CD14-positive monocyte (primary cell): ENCODE measurements at regions not wholly inside any gene's neighbourhood (a gene's known extent, or its start where the extent isn't known, plus 50 kb on each side); places are given as distances from the start of the nearest gene placed in this dataset.

ENCODE experiments used
- DNase-seq, 3 donors: peaks; one replicate each; pipeline ENCODE4 v3.0.0-alpha.2; 2011 to 2022
- H2AFZ ChIP-seq: 2 replicates; pipeline ENCODE4 v1.6.0; 2012; ENCODE audit warnings: mild to moderate bottlenecking, low read depth, low read length, inconsistent platforms; ENCODE audit not compliant: insufficient read depth, poor library complexity, severe bottlenecking
- H3K27ac ChIP-seq, 2 donors: 1 replicate in 1 of 2; 2 replicates in 1 of 2; pipeline ENCODE4 v1.5.1; 2012 to 2013; ENCODE audit warnings: low read length in 2 of 2, control low read depth in 1 of 2, inconsistent platforms in 1 of 2, low read depth in 1 of 2, mild to moderate bottlenecking in 1 of 2
- H3K27me3 ChIP-seq, 2 donors: one replicate each; pipeline versions ENCODE4 v1.6.0 to v1.6.1; 2011 to 2013; ENCODE audit warnings: low read length in 2 of 2; ENCODE audit not compliant: control insufficient read depth in 2 of 2, insufficient read depth in 2 of 2
- H3K36me3 ChIP-seq, 2 donors: replicated peaks in 1 of 2; 1 replicate in 1 of 2; 2 replicates in 1 of 2; pipeline versions ENCODE4 v1.5.1 to v1.6.1; 2012 to 2013; ENCODE audit warnings: low read length in 2 of 2, control low read depth in 1 of 2, inconsistent platforms in 1 of 2, mild to moderate bottlenecking in 1 of 2; ENCODE audit not compliant: insufficient read depth in 2 of 2, control insufficient read depth in 1 of 2
- H3K4me1 ChIP-seq, 2 donors: 1 replicate in 1 of 2; 2 replicates in 1 of 2; pipeline versions ENCODE4 v1.5.1 to v1.6.1; 2012 to 2013; ENCODE audit warnings: low read length in 2 of 2, control low read depth in 1 of 2, inconsistent platforms in 1 of 2, mild to moderate bottlenecking in 1 of 2, moderate library complexity in 1 of 2; ENCODE audit not compliant: insufficient read depth in 2 of 2, control insufficient read depth in 1 of 2
- H3K4me2 ChIP-seq: replicated peaks from 2 replicates; pipeline ENCODE3; 2012; ENCODE audit warnings: low read length, moderate library complexity, mild to moderate bottlenecking; ENCODE audit not compliant: poor library complexity, severe bottlenecking; ENCODE audit errors: extremely low read depth
- H3K4me3 ChIP-seq, 3 experiments: fragments of 200-600 bp in 1 of 3; sonication (generic) in 1 of 3; replicated peaks in 1 of 3; 1 replicate in 2 of 3; 2 replicates in 1 of 3; pipeline ENCODE4 v1.5.1; 2011 to 2013; ENCODE audit warnings: low read length in 3 of 3, mild to moderate bottlenecking in 3 of 3, control low read depth in 2 of 3, low read depth in 2 of 3, inconsistent platforms in 1 of 3, moderate library complexity in 1 of 3
- H3K79me2 ChIP-seq: 2 replicates; pipeline ENCODE4 v1.6.0; 2012; ENCODE audit warnings: mild to moderate bottlenecking, control low read depth, inconsistent platforms, low read length, moderate library complexity; ENCODE audit not compliant: insufficient read depth
- H3K9ac ChIP-seq: 2 replicates; pipeline ENCODE4 v1.6.0; 2017; ENCODE audit warnings: low read length, mild to moderate bottlenecking; ENCODE audit not compliant: insufficient read depth, poor library complexity, severe bottlenecking
- H3K9me3 ChIP-seq, 2 donors: replicated peaks in 1 of 2; 1 replicate in 1 of 2; 2 replicates in 1 of 2; pipeline versions ENCODE4 v1.5.1 to v1.6.1; 2012 to 2013; ENCODE audit warnings: low read length in 2 of 2, control low read depth in 1 of 2; ENCODE audit not compliant: control insufficient read depth in 1 of 2, insufficient read depth in 1 of 2
- H4K20me1 ChIP-seq: 2 replicates; pipeline ENCODE4 v1.6.0; 2012; ENCODE audit warnings: mild to moderate bottlenecking, low read length, control low read depth, moderate library complexity; ENCODE audit not compliant: insufficient read depth
- H3K27ac Mint-ChIP-seq, 7 donors: one replicate each; pipeline ENCODE4 v1.8.0; 2020; ENCODE audit warnings: mild to moderate bottlenecking in 7 of 7, mixed read lengths in 7 of 7, moderate library complexity in 6 of 7, inconsistent platforms in 2 of 7
- H3K27me3 Mint-ChIP-seq, 3 donors: one replicate each; pipeline ENCODE4 v1.8.0; 2021 to 2022; ENCODE audit warnings: low read depth in 3 of 3, mild to moderate bottlenecking in 3 of 3, mixed read lengths in 3 of 3, moderate library complexity in 3 of 3, inconsistent platforms in 1 of 3
- H3K36me3 Mint-ChIP-seq, 2 donors: one replicate each; pipeline ENCODE4 v1.8.0; 2020; ENCODE audit warnings: mixed read lengths in 2 of 2, inconsistent platforms in 1 of 2, mild to moderate bottlenecking in 1 of 2
- H3K4me1 Mint-ChIP-seq: one replicate; pipeline ENCODE4 v1.8.0; 2020; ENCODE audit warnings: mild to moderate bottlenecking, mixed read lengths
- H3K4me3 Mint-ChIP-seq, 2 donors: one replicate each; pipeline ENCODE4 v1.8.0; 2020; ENCODE audit warnings: mild to moderate bottlenecking in 2 of 2, mixed read lengths in 2 of 2, moderate library complexity in 1 of 2
- H3K9me3 Mint-ChIP-seq, 7 donors: one replicate each; pipeline ENCODE4 v1.8.0; 2020 to 2022; ENCODE audit warnings: mixed read lengths in 7 of 7, mild to moderate bottlenecking in 6 of 7, moderate library complexity in 6 of 7, inconsistent platforms in 2 of 7
- CTCF ChIP-seq: fragments of 200-600 bp; IDR thresholded peaks from one replicate; pipeline ENCODE4 v1.8.0; 2022; ENCODE audit warnings: antibody characterized with exemption, mild to moderate bottlenecking
- WGBS: methylation state at CpG from one replicate; pipeline ENCODE4 v1.1.5; 2013; ENCODE audit warnings: missing lambda C conversion rate; ENCODE audit not compliant: insufficient coverage; 5-methylcytosine and 5-hydroxymethylcytosine counted together
- intact Hi-C, 2 donors: fragments of 100-400 bp; cut with micrococcal nuclease; formaldehyde crosslinking; loops; one replicate each; pipeline versions ENCODE4 v1.15.0 to v1.15.1; 2023

- Histone ChIP-seq H3K27ac (no peak overlapping the region), H3K4me2 (no peak overlapping the region), H4K20me1 (no peaks in the 10 kb centered on the region), H3K4me3 (no peak overlapping the region), H2AFZ (no peak overlapping the region), H3K36me3 (no peaks in the 10 kb centered on the region), H3K9ac (no peak overlapping the region), H3K27me3 (no peaks in the 10 kb centered on the region), H3K9me3 (peaks cover 2 to 9% of the 10 kb centered on the region in 2 donors), H3K4me1 (no peaks in the 10 kb centered on the region), H3K79me2 (no peaks in the 10 kb centered on the region)
- intact Hi-C loops, result no loop called here
- no peak overlapping the region for H3K27ac Mint-ChIP-seq
- 100% methylated on average over 1 of the region's 1 CpG for WGBS
- H3K27me3 Mint-ChIP-seq, result no peaks in the 10 kb centered on the region
- no peaks in the 10 kb centered on the region for H3K4me1 Mint-ChIP-seq
- TF ChIP-seq CTCF, result no peak
- DNase-seq, result no peak
- H3K36me3 Mint-ChIP-seq, result no peaks in the 10 kb centered on the region
- H3K9me3 Mint-ChIP-seq, result peaks cover 0 to 6% (median 4%) of the 10 kb centered on the region in 7 donors
- no peak overlapping the region for H3K4me3 Mint-ChIP-seq
Observed at GRCh38 chr11:107198490-107199007, 180.3 kb upstream of the GUCY1A2 start.

DNA sequence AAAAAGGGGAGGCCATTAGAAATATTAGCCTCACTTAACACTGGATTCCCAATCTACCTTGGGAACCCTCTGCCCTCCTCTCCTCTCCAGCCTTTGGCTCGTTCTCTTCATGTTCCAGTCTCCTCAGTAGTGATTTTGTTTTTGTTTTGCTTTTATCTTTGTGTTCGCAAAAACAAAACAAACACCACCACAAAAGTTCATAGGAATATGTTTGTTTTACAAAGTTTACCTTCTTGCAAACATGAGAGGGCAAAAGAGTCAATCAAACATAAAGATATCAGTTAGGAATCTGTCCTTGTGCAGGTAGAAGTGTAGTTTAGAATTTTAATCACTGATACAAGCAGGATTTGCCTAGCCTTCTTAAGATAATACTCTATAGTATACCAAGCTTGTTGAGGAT, 179.7 kb upstream of the GUCY1A2 start:
- Mint-ChIP-seq H3K27me3 (no peaks in the 10 kb centered on the region), H3K4me1 (no peaks in the 10 kb centered on the region), H3K27ac (no peak overlapping the region), H3K4me3 (no peak overlapping the region), H3K36me3 (no peaks in the 10 kb centered on the region), H3K9me3 (peaks cover 0 to 8% (median 4%) of the 10 kb centered on the region in 7 donors)
- H3K27ac ChIP-seq, result no peak overlapping the region
- no peaks in the 10 kb centered on the region for H3K36me3 ChIP-seq
- H3K9ac ChIP-seq, result no peak overlapping the region
- H3K4me1 ChIP-seq, result no peaks in the 10 kb centered on the region
- H4K20me1 ChIP-seq, result no peaks in the 10 kb centered on the region
- WGBS, result no CpG with 5 or more reads among the region's 2 CpGs
- DNase-seq, result no peak
- H3K9me3 ChIP-seq, result peaks cover 4 to 15% of the 10 kb centered on the region in 2 donors
- no peak overlapping the region for H2AFZ ChIP-seq
- TF ChIP-seq CTCF, result no peak
- H3K4me2 ChIP-seq, result no peak overlapping the region
- H3K79me2 ChIP-seq, result no peaks in the 10 kb centered on the region
- intact Hi-C loops, result no loop called here
- H3K27me3 ChIP-seq, result no peaks in the 10 kb centered on the region
- H3K4me3 ChIP-seq, result no peak overlapping the region
